Activated CD8-positive, alpha-beta T cell treated with anti-CD3 and anti-CD28 coated beads, Interleukin-2, amount 10 ng/mL, durations not matched to agents 7 days and 5 days (primary cell): ENCODE measurements at regions not wholly inside any gene's neighbourhood (a gene's known extent, or its start where the extent isn't known, plus 50 kb on each side); places are given as distances from the start of the nearest gene placed in this dataset.

ENCODE experiments used
- ATAC-seq: fragments of 150-1000 bp; cut with Tn5 transposase; one replicate; pipeline ENCODE4 v1.10.0; 2021; ENCODE audit warnings: moderate library complexity
- CTCF ChIA-PET: fragments of 350-600 bp; sonication (Branson Sonifier 250); formaldehyde crosslinking; loops from one replicate; lab custom pipeline; 2021; ENCODE audit warnings: antibody characterized with exemption; lab: Charles Lee
- POLR2A ChIA-PET: fragments of 350-600 bp; sonication (Branson Sonifier 250); formaldehyde crosslinking; loops from one replicate; lab custom pipeline; 2021; ENCODE audit warnings: antibody characterized with exemption; lab: Charles Lee
- DNase-seq: peaks from one replicate; pipeline ENCODE4 v3.0.0-alpha.2; 2020
- H3K27ac Mint-ChIP-seq: one replicate; pipeline ENCODE4 v1.8.0; 2021; ENCODE audit warnings: mild to moderate bottlenecking, mixed read lengths
- H3K27me3 Mint-ChIP-seq: one replicate; pipeline ENCODE4 v1.8.0; 2021; ENCODE audit warnings: low read depth, mixed read lengths
- H3K36me3 Mint-ChIP-seq: one replicate; pipeline ENCODE4 v1.8.0; 2021; ENCODE audit warnings: low read depth, mixed read lengths
- H3K4me1 Mint-ChIP-seq: one replicate; pipeline ENCODE4 v1.8.0; 2021; ENCODE audit warnings: low read depth, mixed read lengths
- H3K4me3 Mint-ChIP-seq: one replicate; pipeline ENCODE4 v1.8.0; 2021; ENCODE audit warnings: mild to moderate bottlenecking, mixed read lengths
- H3K9me3 Mint-ChIP-seq: one replicate; pipeline ENCODE4 v1.8.0; 2022; ENCODE audit warnings: mixed read lengths; ENCODE audit not compliant: insufficient read depth

DNA sequence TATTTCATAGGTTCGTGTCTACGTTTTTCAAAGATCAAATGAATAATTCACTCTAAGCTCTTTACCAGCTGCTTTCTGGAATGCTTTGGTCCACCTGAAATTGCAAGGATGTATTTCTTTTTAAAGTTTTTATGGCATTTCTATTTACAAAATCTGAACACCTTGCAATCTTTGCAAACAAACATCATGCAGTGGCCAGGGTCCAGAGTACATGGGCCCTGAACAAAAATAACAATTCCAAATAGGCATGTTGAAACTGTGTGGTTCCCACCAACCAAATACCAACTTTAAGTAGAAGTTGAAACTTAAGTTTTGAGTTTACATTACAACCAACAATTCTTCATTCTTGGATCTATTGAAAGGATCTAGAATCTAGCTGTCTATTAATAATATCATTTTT lies 180.1 kb upstream of the FTMT start:
- no peak overlapping the region for H3K27ac Mint-ChIP-seq
- no peak overlapping the region for H3K4me3 Mint-ChIP-seq
- no peaks in the 10 kb centered on the region for H3K27me3 Mint-ChIP-seq
- no peak for ATAC-seq
- H3K36me3 Mint-ChIP-seq: no peaks in the 10 kb centered on the region
- DNase-seq: no peak
- ChIA-PET POLR2A (no interaction called here), CTCF (no interaction called here)
- H3K4me1 Mint-ChIP-seq: no peaks in the 10 kb centered on the region
- H3K9me3 Mint-ChIP-seq: peaks cover 8% of the 10 kb centered on the region

DNA sequence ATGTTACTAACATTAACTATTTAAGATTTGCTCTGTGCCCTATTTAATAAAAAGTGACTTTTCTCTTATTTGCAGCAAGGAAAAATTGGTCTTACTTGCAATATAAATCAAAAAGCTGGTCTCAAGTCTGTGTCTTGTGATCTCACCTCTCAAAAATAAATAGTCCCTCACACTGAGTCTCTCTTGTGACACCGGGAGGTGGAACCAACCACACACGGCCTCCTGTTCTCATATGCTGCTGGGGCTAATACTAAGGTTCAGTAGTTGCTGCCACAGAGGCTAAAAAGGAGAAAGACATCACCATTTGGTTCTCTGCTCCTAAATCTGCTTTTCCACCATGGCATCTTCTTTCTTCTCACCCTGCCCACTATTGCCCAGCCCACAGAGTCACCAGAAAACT lies 175.8 kb upstream of the FTMT start:
- no peak for ATAC-seq
- no peak overlapping the region for H3K4me3 Mint-ChIP-seq
- ChIA-PET CTCF (no interaction called here), POLR2A (no interaction called here)
- no peaks in the 10 kb centered on the region for H3K27me3 Mint-ChIP-seq
- no peak overlapping the region for H3K27ac Mint-ChIP-seq
- H3K36me3 Mint-ChIP-seq: no peaks in the 10 kb centered on the region
- H3K4me1 Mint-ChIP-seq: no peaks in the 10 kb centered on the region
- H3K9me3 Mint-ChIP-seq: no peaks in the 10 kb centered on the region
- no peak for DNase-seq

DNA sequence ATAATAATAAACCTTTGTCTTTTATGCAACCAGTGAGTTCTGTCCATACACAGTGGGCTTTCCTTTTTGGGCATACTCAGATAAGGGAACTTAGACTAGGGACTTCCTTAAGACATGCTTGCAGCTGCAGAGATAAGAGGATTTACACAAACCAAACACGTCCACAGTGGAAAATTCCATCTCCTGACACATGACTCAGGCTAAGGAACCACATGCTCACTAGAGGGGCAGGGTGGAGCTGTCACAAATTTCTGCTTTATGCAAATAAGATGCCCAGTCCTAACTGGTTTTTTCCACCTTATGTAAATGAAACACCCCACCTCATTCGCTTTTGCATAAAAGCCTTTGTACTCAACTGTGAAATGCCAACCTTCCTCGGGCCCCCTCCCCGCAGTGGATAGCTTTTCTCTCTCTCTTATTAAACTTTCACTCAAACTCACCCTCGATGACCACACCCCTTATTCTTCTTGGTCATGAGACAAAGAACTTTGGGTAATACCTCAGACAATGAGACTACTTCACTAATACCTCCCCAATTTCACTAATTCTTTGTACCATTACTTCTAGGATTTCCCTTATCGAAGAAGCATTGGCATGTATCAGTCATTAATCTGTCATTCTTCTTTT lies 170.3 kb upstream of the FTMT start:
- CTCF ChIA-PET: no interaction called here
- Mint-ChIP-seq H3K36me3 (no peaks in the 10 kb centered on the region), H3K9me3 (no peaks in the 10 kb centered on the region), H3K27me3 (no peaks in the 10 kb centered on the region), H3K4me1 (no peaks in the 10 kb centered on the region), H3K4me3 (no peak overlapping the region), H3K27ac (no peak overlapping the region)
- DNase-seq (no peak), ATAC-seq (no peak)
- POLR2A ChIA-PET: no interaction called here

DNA sequence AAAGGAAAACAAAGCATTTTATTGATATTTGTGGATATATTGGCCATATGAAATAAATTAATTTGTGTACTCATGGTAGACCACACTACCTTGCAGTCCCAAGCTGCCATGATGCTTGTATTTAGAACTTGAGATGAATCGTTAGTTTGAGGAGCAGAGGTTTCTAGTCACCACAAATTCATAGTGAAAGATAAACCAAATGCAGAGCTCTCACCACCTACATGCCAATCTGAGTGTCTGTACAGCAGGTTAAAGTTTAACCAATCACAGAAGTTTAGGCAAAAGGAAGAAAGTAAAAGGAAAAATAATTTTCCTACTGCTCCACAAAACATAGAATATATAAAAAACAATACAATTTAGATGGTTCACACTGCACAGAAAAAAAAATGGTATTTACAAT lies 163.6 kb upstream of the FTMT start:
- Mint-ChIP-seq H3K4me1 (no peaks in the 10 kb centered on the region), H3K27ac (no peak overlapping the region), H3K4me3 (no peak overlapping the region), H3K27me3 (no peaks in the 10 kb centered on the region), H3K36me3 (no peaks in the 10 kb centered on the region), H3K9me3 (no peaks in the 10 kb centered on the region)
- ChIA-PET POLR2A (no interaction called here), CTCF (no interaction called here)
- DNase-seq: no peak
- no peak for ATAC-seq

DNA sequence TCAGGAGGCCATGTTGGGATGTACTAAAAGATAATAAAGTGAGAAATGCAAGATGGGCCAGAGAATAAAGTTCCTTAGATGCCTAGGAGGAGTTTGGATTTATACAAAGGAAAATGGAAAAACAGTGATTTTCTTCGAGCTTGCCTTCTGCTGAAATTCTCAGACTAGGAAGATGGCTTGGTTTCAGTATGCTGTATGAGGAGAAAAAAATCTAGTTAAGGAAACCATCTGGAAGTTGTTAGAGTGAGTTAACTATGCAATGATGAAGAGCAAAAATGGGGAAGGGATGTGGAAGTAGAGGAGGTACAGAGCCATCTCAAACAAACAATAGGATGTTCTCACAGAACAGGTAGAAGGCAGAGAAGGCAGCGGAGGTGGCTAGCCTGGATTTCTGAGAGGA lies 162.9 kb upstream of the FTMT start:
- no peaks in the 10 kb centered on the region for H3K9me3 Mint-ChIP-seq
- no peak overlapping the region for H3K27ac Mint-ChIP-seq
- no peak overlapping the region for H3K4me3 Mint-ChIP-seq
- no peaks in the 10 kb centered on the region for H3K36me3 Mint-ChIP-seq
- POLR2A ChIA-PET: no interaction called here
- no peak for ATAC-seq
- DNase-seq: no peak
- H3K27me3 Mint-ChIP-seq: no peaks in the 10 kb centered on the region
- CTCF ChIA-PET: no interaction called here
- no peaks in the 10 kb centered on the region for H3K4me1 Mint-ChIP-seq

DNA sequence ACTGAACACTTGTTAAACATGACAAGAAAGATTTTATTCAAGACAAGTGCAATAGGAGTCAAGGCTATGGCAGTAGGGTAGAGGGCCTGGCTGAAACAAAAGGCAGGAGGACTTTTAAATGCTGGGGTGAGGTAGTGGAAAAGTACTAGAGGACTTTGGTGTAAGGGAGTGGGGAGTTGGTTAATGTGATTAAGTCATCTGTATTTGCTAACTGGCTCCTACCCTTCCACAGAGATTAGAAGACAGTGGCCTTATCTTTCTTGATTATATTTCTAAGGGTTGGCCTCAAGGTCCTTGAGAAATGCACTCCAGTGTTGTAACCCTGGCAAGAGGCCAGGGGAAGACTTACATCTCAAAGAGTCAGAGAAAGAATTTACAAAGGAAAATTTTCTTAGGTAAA lies 160.2 kb upstream of the FTMT start:
- H3K9me3 Mint-ChIP-seq: no peaks in the 10 kb centered on the region
- DNase-seq: no peak
- no peak overlapping the region for H3K4me3 Mint-ChIP-seq
- ChIA-PET POLR2A (no interaction called here), CTCF (no interaction called here)
- H3K36me3 Mint-ChIP-seq: no peaks in the 10 kb centered on the region
- H3K27ac Mint-ChIP-seq: no peak overlapping the region
- H3K4me1 Mint-ChIP-seq: no peaks in the 10 kb centered on the region
- no peak for ATAC-seq
- H3K27me3 Mint-ChIP-seq: no peaks in the 10 kb centered on the region

DNA sequence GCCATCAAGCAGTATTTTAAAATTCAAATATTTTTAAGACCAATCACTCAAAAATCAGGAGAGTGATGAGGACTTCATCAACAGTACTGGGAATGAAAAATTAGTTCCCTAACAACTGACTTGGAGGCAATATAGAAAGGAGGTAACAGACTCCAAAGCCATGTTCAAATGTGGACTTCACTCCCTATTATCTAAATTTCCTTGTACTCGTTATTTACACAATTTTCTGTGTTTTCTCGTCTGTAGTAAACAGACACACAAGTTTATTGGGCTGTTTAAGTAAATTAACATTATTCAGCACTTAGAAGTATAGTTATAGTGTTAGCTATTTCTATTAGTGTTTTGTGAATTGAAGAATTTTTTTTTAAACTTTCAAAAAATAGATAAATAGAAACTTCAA lies 159.5 kb upstream of the FTMT start:
- no peak overlapping the region for H3K4me3 Mint-ChIP-seq
- no peaks in the 10 kb centered on the region for H3K36me3 Mint-ChIP-seq
- no peak for ATAC-seq
- H3K4me1 Mint-ChIP-seq: no peaks in the 10 kb centered on the region
- H3K9me3 Mint-ChIP-seq: no peaks in the 10 kb centered on the region
- no peak for DNase-seq
- H3K27ac Mint-ChIP-seq: no peak overlapping the region
- POLR2A ChIA-PET: no interaction called here
- no peaks in the 10 kb centered on the region for H3K27me3 Mint-ChIP-seq
- CTCF ChIA-PET: no interaction called here

DNA sequence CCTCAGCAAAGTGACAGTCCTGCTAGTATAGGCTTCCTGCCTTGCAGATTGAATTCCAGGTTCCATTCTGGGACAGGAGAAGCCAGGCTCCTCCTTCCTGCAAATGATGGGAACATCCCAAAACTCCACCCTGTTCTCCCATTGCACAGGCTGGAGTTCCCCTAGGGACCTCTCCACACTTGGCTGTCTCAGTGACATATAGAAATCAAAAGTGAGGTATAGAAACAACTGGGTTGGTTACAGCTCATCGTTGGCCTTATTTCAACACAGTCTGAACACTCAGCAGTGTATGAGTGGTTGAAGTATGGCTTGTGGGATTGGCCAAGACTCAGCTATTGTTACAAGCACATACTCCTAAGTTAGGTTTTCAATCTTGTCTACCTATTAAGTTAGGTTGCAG lies 157.8 kb upstream of the FTMT start:
- ATAC-seq (no peak), DNase-seq (no peak)
- Mint-ChIP-seq H3K9me3 (no peaks in the 10 kb centered on the region), H3K36me3 (no peaks in the 10 kb centered on the region), H3K27me3 (no peaks in the 10 kb centered on the region), H3K4me3 (no peak overlapping the region), H3K27ac (no peak overlapping the region), H3K4me1 (no peaks in the 10 kb centered on the region)
- POLR2A ChIA-PET: no interaction called here
- CTCF ChIA-PET: no interaction called here

DNA sequence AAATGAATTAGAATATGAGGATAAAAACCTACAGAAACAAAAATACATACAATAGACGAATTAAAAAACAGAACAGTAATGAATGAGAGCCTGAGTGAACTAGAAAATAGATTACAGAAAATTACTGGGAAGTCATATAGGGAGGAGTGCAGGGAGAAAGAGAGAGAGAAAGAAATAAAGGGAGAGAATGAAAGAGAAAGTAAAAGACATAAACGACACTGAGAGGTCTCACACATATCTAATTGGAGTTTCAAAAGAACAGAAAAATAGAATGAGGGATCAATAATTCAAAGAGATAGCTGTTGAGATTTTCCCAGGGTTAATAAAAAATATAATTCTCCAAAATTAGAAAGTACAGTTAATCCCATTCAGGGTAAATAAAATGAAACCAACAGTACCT lies 156.4 kb upstream of the FTMT start:
- H3K4me1 Mint-ChIP-seq: no peaks in the 10 kb centered on the region
- ChIA-PET CTCF (no interaction called here), POLR2A (no interaction called here)
- no peak overlapping the region for H3K27ac Mint-ChIP-seq
- ATAC-seq: no peak
- DNase-seq: no peak
- H3K4me3 Mint-ChIP-seq: no peak overlapping the region
- H3K9me3 Mint-ChIP-seq: no peaks in the 10 kb centered on the region
- no peaks in the 10 kb centered on the region for H3K36me3 Mint-ChIP-seq
- no peaks in the 10 kb centered on the region for H3K27me3 Mint-ChIP-seq

DNA sequence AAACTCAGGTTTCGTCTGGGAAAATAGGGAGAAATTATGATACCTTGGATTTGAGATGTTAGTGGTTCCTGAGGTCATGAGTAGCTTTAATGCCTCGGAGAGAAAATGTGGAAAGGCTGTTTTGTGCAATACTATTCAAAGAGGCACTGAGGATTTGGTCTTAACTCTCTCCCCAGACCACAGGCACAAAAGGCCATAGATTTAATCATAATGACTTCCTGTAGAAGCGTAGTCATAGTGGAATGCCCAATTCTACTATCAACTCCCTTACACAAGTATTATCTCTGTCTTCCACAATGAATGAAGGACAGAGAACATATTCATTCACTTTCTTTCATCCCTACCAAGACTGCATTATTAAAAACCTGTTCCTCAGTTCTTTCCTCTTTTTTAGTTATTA lies 153.0 kb upstream of the FTMT start:
- Mint-ChIP-seq H3K4me1 (no peaks in the 10 kb centered on the region), H3K27ac (no peak overlapping the region), H3K9me3 (no peaks in the 10 kb centered on the region), H3K27me3 (no peaks in the 10 kb centered on the region), H3K36me3 (no peaks in the 10 kb centered on the region), H3K4me3 (no peak overlapping the region)
- DNase-seq: no peak
- ChIA-PET CTCF (no interaction called here), POLR2A (no interaction called here)
- no peak for ATAC-seq

DNA sequence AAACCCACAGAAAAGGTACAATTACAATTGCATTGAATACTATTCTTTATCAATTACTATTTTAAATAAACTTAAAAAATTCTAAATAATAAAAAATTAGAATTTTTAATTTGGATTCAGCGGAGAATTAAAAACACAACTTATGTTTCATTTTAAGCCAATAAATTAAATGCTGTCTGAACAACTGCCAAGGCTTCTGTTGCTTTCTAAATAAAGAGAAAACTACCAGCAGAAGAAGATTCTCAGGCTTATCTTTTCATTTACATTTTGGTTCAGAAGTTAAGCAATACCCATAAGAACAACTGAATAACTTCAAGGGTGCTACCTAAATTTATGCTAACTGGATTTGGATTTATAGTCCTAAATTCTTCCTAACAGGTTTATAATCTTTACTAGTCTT lies 150.0 kb upstream of the FTMT start:
- no peaks in the 10 kb centered on the region for H3K4me1 Mint-ChIP-seq
- no peak overlapping the region for H3K27ac Mint-ChIP-seq
- H3K4me3 Mint-ChIP-seq: no peak overlapping the region
- DNase-seq (no peak), ATAC-seq (no peak)
- no peaks in the 10 kb centered on the region for H3K36me3 Mint-ChIP-seq
- ChIA-PET CTCF (no interaction called here), POLR2A (no interaction called here)
- no peaks in the 10 kb centered on the region for H3K27me3 Mint-ChIP-seq
- H3K9me3 Mint-ChIP-seq: no peaks in the 10 kb centered on the region

DNA sequence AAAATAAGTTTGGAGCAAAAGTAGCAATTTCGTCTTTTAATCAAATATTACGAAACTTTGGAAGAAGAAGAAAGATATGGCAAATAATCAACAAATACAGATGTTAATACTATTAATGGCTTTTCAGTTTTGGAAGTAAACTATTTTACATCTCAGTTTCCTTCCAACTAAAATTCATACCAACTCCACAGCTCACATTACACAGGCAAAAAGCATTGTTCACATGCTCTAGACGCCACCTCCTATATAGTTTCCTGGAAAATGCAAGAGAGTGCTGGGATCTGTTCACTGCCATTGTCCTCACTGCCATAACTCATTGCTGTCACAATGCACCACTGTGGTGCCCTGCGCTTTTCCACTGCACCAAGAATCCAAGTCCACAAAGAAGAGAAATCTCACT lies 149.0 kb upstream of the FTMT start:
- no peak for DNase-seq
- Mint-ChIP-seq H3K27me3 (no peaks in the 10 kb centered on the region), H3K4me3 (no peak overlapping the region), H3K4me1 (no peaks in the 10 kb centered on the region), H3K36me3 (no peaks in the 10 kb centered on the region), H3K9me3 (no peaks in the 10 kb centered on the region), H3K27ac (no peak overlapping the region)
- ChIA-PET CTCF (no interaction called here), POLR2A (no interaction called here)
- no peak for ATAC-seq

DNA sequence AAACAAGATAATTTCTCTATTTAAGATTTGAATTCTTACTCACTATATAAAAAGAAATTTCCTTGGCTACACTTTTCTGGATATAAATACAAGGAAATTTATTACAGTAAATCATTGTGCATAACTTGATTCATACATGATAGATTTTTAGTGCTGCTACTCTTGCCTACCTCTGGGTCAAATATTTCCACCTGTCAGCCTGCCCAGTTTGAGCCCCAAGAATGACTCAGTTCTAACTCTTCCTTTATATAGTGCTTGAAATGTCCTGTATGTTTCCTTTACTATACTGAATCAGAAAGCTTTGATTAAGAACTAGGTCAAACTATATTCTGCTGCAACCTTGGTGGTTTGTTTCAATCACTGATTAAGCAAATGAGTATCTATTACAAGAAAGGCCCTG lies 147.4 kb upstream of the FTMT start:
- Mint-ChIP-seq H3K4me3 (no peak overlapping the region), H3K36me3 (no peaks in the 10 kb centered on the region), H3K27ac (no peak overlapping the region), H3K9me3 (no peaks in the 10 kb centered on the region), H3K27me3 (no peaks in the 10 kb centered on the region), H3K4me1 (no peaks in the 10 kb centered on the region)
- ATAC-seq (no peak), DNase-seq (no peak)
- CTCF ChIA-PET: no interaction called here
- POLR2A ChIA-PET: no interaction called here
